A673 (cell line): ENCODE measurements at regions not wholly inside any gene's neighbourhood (a gene's known extent, or its start where the extent isn't known, plus 50 kb on each side); places are given as distances from the start of the nearest gene placed in this dataset.

Source experiments
- BruUV-seq: library from RNA; stranded (reverse); fragments of 400-500 nt; replicated peaks from 2 replicates; lab custom pipeline; 2021; lab: Mats Ljungman, UMichigan
- CTCF ChIA-PET: fragments of 300-600 bp; sonication (Branson Sonifier 250); formaldehyde crosslinking; loops from one replicate; lab custom pipeline; 2022; ENCODE audit warnings: antibody characterized with exemption; lab: Charles Lee
- POLR2A ChIA-PET: fragments of 300-600 bp; sonication (Branson Sonifier 250); formaldehyde crosslinking; loops from one replicate; lab custom pipeline; 2022; ENCODE audit warnings: antibody characterized with exemption; ENCODE audit not compliant: low non-redundant PET; lab: Charles Lee
- DNase-seq: peaks from one replicate; pipeline ENCODE4 v3.0.0-alpha.2; 2015; ENCODE audit warnings: low spot score
- H3K27ac ChIP-seq: fragments of 200-600 bp; sonication (generic); 2 replicates; pipeline ENCODE4 v1.5.1; 2016; ENCODE audit warnings: mixed run types, low read depth, mild to moderate bottlenecking, mixed read lengths, antibody characterized with exemption, low read length; ENCODE audit not compliant: poor library complexity, severe bottlenecking
- H3K27me3 ChIP-seq: fragments of 200-600 bp; sonication (generic); replicated peaks from 2 replicates; pipeline ENCODE4 v1.6.1; 2017; ENCODE audit warnings: mixed run types, low read depth, mild to moderate bottlenecking, mixed read lengths, antibody characterized with exemption, low read length; ENCODE audit not compliant: insufficient read depth, poor library complexity
- H3K36me3 ChIP-seq: fragments of 200-600 bp; sonication (generic); 2 replicates; pipeline ENCODE4 v1.6.1; 2016; ENCODE audit warnings: mixed run types, mild to moderate bottlenecking, mixed read lengths, antibody characterized with exemption, low read length; ENCODE audit not compliant: insufficient read depth, poor library complexity, severe bottlenecking
- H3K4me1 ChIP-seq: fragments of 200-600 bp; sonication (generic); 2 replicates; pipeline ENCODE4 v1.6.1; 2017; ENCODE audit warnings: mixed run types, mild to moderate bottlenecking, mixed read lengths, antibody characterized with exemption, low read length; ENCODE audit not compliant: insufficient read depth, poor library complexity, severe bottlenecking
- H3K4me3 ChIP-seq: fragments of 200-600 bp; sonication (generic); 2 replicates; pipeline ENCODE4 v1.5.1; 2016; ENCODE audit warnings: low read depth, mixed run types, mild to moderate bottlenecking, mixed read lengths, low read length; ENCODE audit not compliant: poor library complexity, severe bottlenecking
- H3K9me3 ChIP-seq: fragments of 200-600 bp; sonication (generic); 2 replicates; pipeline ENCODE4 v1.6.1; 2016; ENCODE audit warnings: mixed run types, low read depth, mild to moderate bottlenecking, mixed read lengths, antibody characterized with exemption, low read length; ENCODE audit not compliant: poor library complexity, severe bottlenecking
- CTCF ChIP-seq: fragments of 300-800, 200-600 bp; sonication (generic); conservative IDR thresholded peaks from 2 replicates; pipeline ENCODE4 v1.5.1; 2017; ENCODE audit warnings: low read depth, mild to moderate bottlenecking, antibody characterized with exemption, low read length, moderate library complexity, mixed read lengths
- EZH2 ChIP-seq: fragments of 200-600 bp; sonication (generic); IDR thresholded peaks from 2 replicates; pipeline ENCODE4 v1.6.1; 2017; ENCODE audit warnings: borderline replicate concordance, low read depth, mild to moderate bottlenecking, mixed read lengths, antibody characterized with exemption, low read length; ENCODE audit not compliant: poor library complexity, severe bottlenecking
- intact Hi-C: fragments of 100-400 bp; cut with micrococcal nuclease; formaldehyde crosslinking; loops from one replicate; pipeline ENCODE4 v1.10.0; 2022; ENCODE audit not compliant: unreplicated experiment

DNA sequence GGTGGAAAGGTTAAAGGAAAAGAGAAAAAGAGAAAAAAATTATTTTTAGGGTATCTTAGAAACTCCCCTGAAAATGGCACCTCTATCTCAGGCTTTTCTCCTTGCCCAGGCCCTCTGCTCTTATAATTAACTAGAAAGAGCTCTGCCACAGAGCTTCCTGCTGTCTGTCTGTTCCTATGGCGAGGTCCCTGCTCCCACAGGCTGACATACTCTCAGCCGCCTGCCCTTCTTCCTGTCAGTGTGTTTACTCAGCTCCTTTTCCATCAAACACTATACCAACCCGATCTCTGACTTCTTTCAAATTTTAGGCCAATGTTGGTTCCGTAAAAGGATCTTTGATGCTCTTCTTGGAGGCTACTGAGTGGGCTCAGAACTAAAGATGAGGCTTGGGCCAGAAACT lies 482.6 kb downstream of the DMAC1 start:
- DNase-seq: no peak
- Histone ChIP-seq H3K4me1 (peaks cover 4% of the 10 kb centered on the region), H3K27me3 (no peaks in the 10 kb centered on the region), H3K36me3 (no peaks in the 10 kb centered on the region), H3K27ac (no peak overlapping the region), H3K9me3 (peaks cover 5% of the 10 kb centered on the region), H3K4me3 (no peak overlapping the region)
- CTCF ChIA-PET: no interaction called here
- BruUV-seq: no TSS peak
- intact Hi-C loops: no loop called here
- POLR2A ChIA-PET: no interaction called here
- no peak for TF ChIP-seq EZH2
- TF ChIP-seq CTCF: no peak

DNA sequence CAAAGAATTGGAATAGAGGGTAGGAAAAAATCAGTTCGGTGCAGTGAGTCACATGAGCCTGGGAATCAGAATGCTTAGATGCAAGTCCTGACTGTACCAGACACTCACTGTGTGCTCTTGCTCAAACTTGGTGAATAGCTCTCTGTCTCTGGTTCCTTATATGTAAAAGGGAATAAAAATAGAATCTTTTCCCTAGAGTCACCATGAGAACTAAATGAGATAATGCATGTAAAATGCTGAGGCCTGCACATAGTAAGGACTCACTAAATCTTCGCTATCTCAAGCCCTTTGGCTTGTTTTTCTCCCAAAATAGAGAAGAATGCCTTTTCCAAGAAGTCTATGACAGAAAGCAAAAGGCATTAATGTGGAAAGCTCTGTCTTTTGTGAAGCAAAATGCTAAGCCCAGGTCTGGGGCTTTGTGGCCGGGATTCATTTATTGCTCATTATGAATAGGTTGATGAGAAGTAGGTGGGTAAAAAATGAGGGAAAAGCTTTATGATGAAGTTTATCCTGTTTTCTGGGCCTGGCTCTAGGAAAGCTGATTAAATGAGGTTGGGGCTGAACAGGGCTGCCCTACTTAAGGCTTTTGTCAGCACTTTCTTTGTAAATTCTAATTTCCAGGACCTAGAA lies 483.3 kb downstream of the DMAC1 start:
- BruUV-seq: no TSS peak
- no peak overlapping the region for H3K27ac ChIP-seq
- intact Hi-C loops: no loop called here
- H3K36me3 ChIP-seq: no peaks in the 10 kb centered on the region
- ChIA-PET CTCF (no interaction called here), POLR2A (no interaction called here)
- DNase-seq: no peak
- no peak for TF ChIP-seq CTCF
- no peak for TF ChIP-seq EZH2
- peaks cover 4% of the 10 kb centered on the region for H3K4me1 ChIP-seq
- H3K27me3 ChIP-seq: no peaks in the 10 kb centered on the region
- H3K9me3 ChIP-seq: peaks cover 5% of the 10 kb centered on the region
- H3K4me3 ChIP-seq: no peak overlapping the region

- TF ChIP-seq EZH2 (no peak), CTCF (no peak)
- no peaks in the 10 kb centered on the region for H3K27me3 ChIP-seq
- H3K9me3 ChIP-seq: peaks cover 5% of the 10 kb centered on the region
- no peaks in the 10 kb centered on the region for H3K36me3 ChIP-seq
- no peak for DNase-seq
- no peak overlapping the region for H3K4me3 ChIP-seq
- CTCF ChIA-PET: no interaction called here
- POLR2A ChIA-PET: no interaction called here
- H3K4me1 ChIP-seq: peaks cover 4% of the 10 kb centered on the region
- no TSS peak for BruUV-seq
- H3K27ac ChIP-seq: no peak overlapping the region
- intact Hi-C loops: no loop called here
These were observed 483.8 kb downstream of the DMAC1 start for GRCh38 chr9:7315746-7316145.
